ENCODE measurements at regions not wholly inside any gene's neighbourhood (a gene's known extent, or its start where the extent isn't known, plus 50 kb on each side); places are given as distances from the start of the nearest gene placed in this dataset.

GRCh38 chr16:6964679-6965078, 368.0 kb upstream of the RBFOX1 start:
- no peaks in the 10 kb centered on the region for H3K36me3 ChIP-seq (ENCODE audit: insufficient read depth, low read length)
- H3K4me3 ChIP-seq (ENCODE audit: low read length), result no peak overlapping the region
- no peaks in the 10 kb centered on the region for H3K4me1 ChIP-seq (ENCODE audit: insufficient read depth, low read length)
- H3K27me3 ChIP-seq (ENCODE audit: insufficient read depth, low read length), result no peaks in the 10 kb centered on the region
- no peaks in the 10 kb centered on the region for H3K9me3 ChIP-seq (ENCODE audit: low read length)
- H2AFZ ChIP-seq (ENCODE audit: low read depth, low read length), result no peak overlapping the region

GRCh38 chr16:6961704-6962103, 370.9 kb upstream of the RBFOX1 start:
- H3K27me3 ChIP-seq (ENCODE audit: insufficient read depth, low read length), result no peaks in the 10 kb centered on the region
- no peaks in the 10 kb centered on the region for H3K4me1 ChIP-seq (ENCODE audit: insufficient read depth, low read length)
- H2AFZ ChIP-seq (ENCODE audit: low read depth, low read length), result no peak overlapping the region

DNA sequence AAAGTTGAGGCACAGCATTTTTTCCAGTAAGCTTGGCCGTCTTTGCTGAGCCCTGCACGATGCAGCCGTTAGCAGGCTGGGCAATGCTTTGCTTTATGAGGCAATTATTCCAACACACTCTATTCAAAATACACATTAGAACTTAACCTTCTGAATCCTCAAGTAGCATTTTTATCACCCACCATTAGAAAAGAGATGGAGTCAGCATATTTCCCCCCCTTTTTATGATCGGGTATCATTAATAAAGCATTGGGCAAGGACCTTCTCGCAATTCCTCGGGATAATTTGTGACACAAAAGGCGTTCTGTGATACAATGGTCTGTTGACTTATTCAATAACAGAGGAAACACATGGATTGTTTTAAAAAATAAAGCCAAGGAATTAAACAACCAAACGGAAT, 374.5 kb upstream of the RBFOX1 start:
- Histone ChIP-seq H2AFZ (ENCODE audit: low read depth, low read length) (no peak overlapping the region), H3K4me1 (ENCODE audit: insufficient read depth, low read length) (no peaks in the 10 kb centered on the region), H3K27me3 (ENCODE audit: insufficient read depth, low read length) (no peaks in the 10 kb centered on the region), H3K36me3 (ENCODE audit: insufficient read depth, low read length) (no peaks in the 10 kb centered on the region), H3K4me3 (ENCODE audit: low read length) (no peak overlapping the region), H3K9me3 (ENCODE audit: low read length) (no peaks in the 10 kb centered on the region)

More at GRCh38 chr16:6961704-6962103, 370.9 kb upstream of the RBFOX1 start:
- Histone ChIP-seq H3K36me3 (ENCODE audit: insufficient read depth, low read length) (no peaks in the 10 kb centered on the region), H3K9me3 (ENCODE audit: low read length) (no peaks in the 10 kb centered on the region), H3K4me3 (ENCODE audit: low read length) (no peak overlapping the region)

GRCh38 chr16:6957681-6958080, 375.0 kb upstream of the RBFOX1 start:
- Histone ChIP-seq H2AFZ (ENCODE audit: low read depth, low read length) (no peak overlapping the region), H3K4me1 (ENCODE audit: insufficient read depth, low read length) (no peaks in the 10 kb centered on the region), H3K4me3 (ENCODE audit: low read length) (no peak overlapping the region), H3K27me3 (ENCODE audit: insufficient read depth, low read length) (no peaks in the 10 kb centered on the region), H3K36me3 (ENCODE audit: insufficient read depth, low read length) (no peaks in the 10 kb centered on the region), H3K9me3 (ENCODE audit: low read length) (no peaks in the 10 kb centered on the region)

DNA sequence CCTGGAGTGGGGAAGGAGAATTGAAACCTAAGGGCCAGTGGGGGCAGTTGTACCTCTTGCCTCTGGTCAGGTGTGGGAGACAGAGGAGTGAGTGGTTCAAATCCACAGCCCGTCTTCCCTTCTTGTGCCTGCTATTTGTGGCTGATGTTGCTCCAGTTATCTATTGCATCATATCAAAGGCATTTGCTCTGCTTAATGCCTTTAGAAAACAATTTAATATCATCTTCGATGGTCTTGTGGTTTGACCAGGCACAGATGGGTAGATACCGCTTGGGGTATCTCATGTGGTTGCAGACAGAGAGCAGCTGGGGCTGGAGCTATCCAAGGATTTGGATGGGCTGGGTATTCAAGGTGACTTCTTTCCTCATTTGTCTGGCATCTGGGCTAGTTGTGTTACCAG, 376.1 kb upstream of the RBFOX1 start:
- Histone ChIP-seq H3K27me3 (ENCODE audit: insufficient read depth, low read length) (no peaks in the 10 kb centered on the region), H2AFZ (ENCODE audit: low read depth, low read length) (no peak overlapping the region), H3K36me3 (ENCODE audit: insufficient read depth, low read length) (no peaks in the 10 kb centered on the region), H3K9me3 (ENCODE audit: low read length) (no peaks in the 10 kb centered on the region), H3K4me1 (ENCODE audit: insufficient read depth, low read length) (no peaks in the 10 kb centered on the region), H3K4me3 (ENCODE audit: low read length) (no peak overlapping the region)

DNA sequence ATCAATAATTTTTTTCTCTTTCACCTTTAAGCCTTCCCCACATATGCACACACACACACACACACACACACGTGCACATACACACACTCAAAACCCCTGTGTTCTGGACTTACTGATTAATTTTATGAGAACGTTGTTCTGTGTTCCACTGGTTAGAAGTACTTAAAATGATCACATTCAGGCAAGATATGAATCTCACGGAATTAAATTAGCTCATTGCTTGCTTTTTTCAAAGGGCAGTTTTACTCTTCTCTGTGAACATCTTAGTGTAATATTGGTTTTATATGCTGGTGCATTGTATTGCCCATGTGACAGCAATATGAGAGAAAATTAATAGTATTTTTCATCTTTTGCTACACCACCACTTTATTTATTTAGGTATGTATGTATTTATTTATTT, 377.3 kb upstream of the RBFOX1 start:
- Histone ChIP-seq H3K27me3 (ENCODE audit: insufficient read depth, low read length) (no peaks in the 10 kb centered on the region), H2AFZ (ENCODE audit: low read depth, low read length) (no peak overlapping the region), H3K36me3 (ENCODE audit: insufficient read depth, low read length) (no peaks in the 10 kb centered on the region), H3K9me3 (ENCODE audit: low read length) (no peaks in the 10 kb centered on the region), H3K4me1 (ENCODE audit: insufficient read depth, low read length) (no peaks in the 10 kb centered on the region), H3K4me3 (ENCODE audit: low read length) (no peak overlapping the region)

DNA sequence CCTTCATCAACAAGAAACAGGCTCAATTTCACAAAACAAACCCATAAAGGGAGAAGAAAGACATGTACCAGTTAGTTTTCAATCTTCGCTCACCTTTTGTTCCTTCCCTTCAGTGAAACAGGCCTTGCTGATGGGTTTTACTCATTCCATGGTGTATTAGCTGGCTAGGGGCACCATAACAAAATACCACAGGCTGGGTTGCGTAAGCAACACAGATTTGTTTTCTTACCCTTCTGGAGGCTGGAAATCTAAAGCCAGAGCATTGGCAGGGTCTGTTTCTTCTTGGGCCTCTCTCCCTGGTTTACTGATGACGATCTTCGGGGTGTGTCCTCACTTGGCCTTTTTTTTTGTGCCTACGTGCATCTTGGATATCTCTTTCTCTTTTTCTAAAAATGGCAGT, 383.4 kb upstream of the RBFOX1 start:
- Histone ChIP-seq H2AFZ (ENCODE audit: low read depth, low read length) (no peak overlapping the region), H3K27me3 (ENCODE audit: insufficient read depth, low read length) (no peaks in the 10 kb centered on the region), H3K9me3 (ENCODE audit: low read length) (no peaks in the 10 kb centered on the region), H3K36me3 (ENCODE audit: insufficient read depth, low read length) (no peaks in the 10 kb centered on the region), H3K4me3 (ENCODE audit: low read length) (no peak overlapping the region), H3K4me1 (ENCODE audit: insufficient read depth, low read length) (no peaks in the 10 kb centered on the region)

- Histone ChIP-seq H3K36me3 (ENCODE audit: insufficient read depth, low read length) (no peaks in the 10 kb centered on the region), H3K4me1 (ENCODE audit: insufficient read depth, low read length) (no peaks in the 10 kb centered on the region), H3K9me3 (ENCODE audit: low read length) (no peaks in the 10 kb centered on the region), H2AFZ (ENCODE audit: low read depth, low read length) (no peak overlapping the region), H3K4me3 (ENCODE audit: low read length) (no peak overlapping the region), H3K27me3 (ENCODE audit: insufficient read depth, low read length) (no peaks in the 10 kb centered on the region)
Observed at GRCh38 chr16:6947291-6947690, 385.4 kb upstream of the RBFOX1 start.

DNA sequence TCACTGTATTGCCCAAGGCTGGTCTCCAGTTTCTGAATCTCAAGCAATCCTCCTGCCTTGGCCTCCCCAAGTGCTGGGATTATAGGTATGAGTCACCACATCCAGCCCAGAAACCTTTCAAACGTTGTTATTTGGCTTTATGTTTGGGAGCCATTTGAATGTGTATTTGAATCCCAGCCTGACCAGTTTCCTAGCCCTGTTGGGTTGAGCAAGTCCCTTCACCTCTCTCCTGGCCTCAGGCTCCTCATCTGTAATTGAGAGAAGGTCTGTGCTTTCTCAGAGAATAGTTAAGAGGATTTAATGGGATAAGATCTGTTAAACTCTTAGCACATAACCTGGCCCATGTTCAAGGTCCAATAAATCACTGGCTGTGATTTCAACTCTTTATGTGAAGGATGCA, 385.8 kb upstream of the RBFOX1 start:
- H3K27me3 ChIP-seq (ENCODE audit: insufficient read depth, low read length), result no peaks in the 10 kb centered on the region
- H2AFZ ChIP-seq (ENCODE audit: low read depth, low read length), result no peak overlapping the region
- H3K36me3 ChIP-seq (ENCODE audit: insufficient read depth, low read length), result no peaks in the 10 kb centered on the region
- no peak overlapping the region for H3K4me3 ChIP-seq (ENCODE audit: low read length)
- no peaks in the 10 kb centered on the region for H3K4me1 ChIP-seq (ENCODE audit: insufficient read depth, low read length)
- no peaks in the 10 kb centered on the region for H3K9me3 ChIP-seq (ENCODE audit: low read length)

DNA sequence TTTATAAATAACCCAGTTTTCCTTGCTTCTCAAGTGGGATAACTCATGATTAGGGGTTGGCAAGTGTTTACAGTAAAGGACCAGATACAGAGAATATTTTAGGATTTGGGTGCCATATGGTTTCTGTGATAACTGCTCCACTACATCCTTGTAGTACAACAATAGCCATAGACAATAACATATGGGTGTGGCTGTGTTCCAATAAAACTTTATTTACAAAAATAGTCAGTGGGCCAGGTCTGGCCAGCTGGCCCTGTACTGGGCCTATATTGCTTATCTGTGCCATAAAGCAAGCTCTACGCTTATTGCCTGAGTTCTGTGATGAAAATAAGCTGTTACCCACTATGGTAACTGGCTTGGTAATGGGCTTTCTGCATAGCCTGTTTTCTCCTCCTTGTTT, 386.5 kb upstream of the RBFOX1 start:
- Histone ChIP-seq H3K27me3 (ENCODE audit: insufficient read depth, low read length) (no peaks in the 10 kb centered on the region), H3K4me1 (ENCODE audit: insufficient read depth, low read length) (no peaks in the 10 kb centered on the region), H3K36me3 (ENCODE audit: insufficient read depth, low read length) (no peaks in the 10 kb centered on the region), H2AFZ (ENCODE audit: low read depth, low read length) (no peak overlapping the region), H3K4me3 (ENCODE audit: low read length) (no peak overlapping the region), H3K9me3 (ENCODE audit: low read length) (no peaks in the 10 kb centered on the region)

DNA sequence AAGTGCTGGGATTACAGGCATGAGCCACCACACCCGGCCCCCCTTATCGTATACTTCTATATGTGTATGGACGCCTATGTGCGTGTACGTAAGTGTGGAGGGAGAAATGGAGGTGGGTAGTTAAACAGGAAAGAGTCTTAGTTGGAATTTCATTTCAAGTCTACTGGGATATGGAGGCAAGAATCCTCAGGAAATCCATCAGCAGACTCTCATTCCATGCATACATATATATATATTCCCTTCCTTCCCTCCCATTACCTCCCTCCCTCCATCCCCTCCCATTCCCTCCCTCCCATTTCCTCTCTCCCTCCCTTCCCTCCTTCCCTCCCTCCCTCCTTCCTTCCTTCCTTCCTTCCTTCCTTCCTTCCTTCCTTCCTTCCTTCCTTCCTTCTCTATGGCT, 391.7 kb upstream of the RBFOX1 start:
- H3K27me3 ChIP-seq (ENCODE audit: insufficient read depth, low read length), result no peaks in the 10 kb centered on the region
- H3K4me1 ChIP-seq (ENCODE audit: insufficient read depth, low read length), result no peaks in the 10 kb centered on the region
- H2AFZ ChIP-seq (ENCODE audit: low read depth, low read length), result no peak overlapping the region
- no peak overlapping the region for H3K4me3 ChIP-seq (ENCODE audit: low read length)
- H3K9me3 ChIP-seq (ENCODE audit: low read length), result no peaks in the 10 kb centered on the region
- no peaks in the 10 kb centered on the region for H3K36me3 ChIP-seq (ENCODE audit: insufficient read depth, low read length)

DNA sequence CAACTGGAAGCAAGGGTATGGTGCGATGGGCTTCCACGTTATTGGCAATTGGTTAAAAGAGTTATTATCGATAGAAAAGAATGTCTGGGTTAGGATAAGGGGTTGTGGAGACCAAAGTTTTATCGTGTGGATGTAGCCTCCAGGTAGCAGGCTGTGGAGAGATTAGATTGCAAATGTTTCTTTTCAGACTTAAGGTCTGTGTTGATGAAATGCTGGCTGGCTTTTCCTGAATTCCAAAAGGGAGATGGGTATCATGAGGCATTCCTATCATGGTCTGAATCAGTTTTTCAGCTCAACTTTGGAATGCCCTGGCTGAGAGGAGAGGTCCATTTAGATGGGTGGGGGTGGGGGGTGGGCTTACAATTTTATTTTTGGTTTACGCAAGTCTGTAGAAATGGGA, 395.0 kb upstream of the RBFOX1 start:
- Histone ChIP-seq H3K36me3 (ENCODE audit: insufficient read depth, low read length) (no peaks in the 10 kb centered on the region), H3K27me3 (ENCODE audit: insufficient read depth, low read length) (no peaks in the 10 kb centered on the region), H3K4me3 (ENCODE audit: low read length) (no peak overlapping the region), H3K4me1 (ENCODE audit: insufficient read depth, low read length) (no peaks in the 10 kb centered on the region), H2AFZ (ENCODE audit: low read depth, low read length) (no peak overlapping the region), H3K9me3 (ENCODE audit: low read length) (no peaks in the 10 kb centered on the region)

DNA sequence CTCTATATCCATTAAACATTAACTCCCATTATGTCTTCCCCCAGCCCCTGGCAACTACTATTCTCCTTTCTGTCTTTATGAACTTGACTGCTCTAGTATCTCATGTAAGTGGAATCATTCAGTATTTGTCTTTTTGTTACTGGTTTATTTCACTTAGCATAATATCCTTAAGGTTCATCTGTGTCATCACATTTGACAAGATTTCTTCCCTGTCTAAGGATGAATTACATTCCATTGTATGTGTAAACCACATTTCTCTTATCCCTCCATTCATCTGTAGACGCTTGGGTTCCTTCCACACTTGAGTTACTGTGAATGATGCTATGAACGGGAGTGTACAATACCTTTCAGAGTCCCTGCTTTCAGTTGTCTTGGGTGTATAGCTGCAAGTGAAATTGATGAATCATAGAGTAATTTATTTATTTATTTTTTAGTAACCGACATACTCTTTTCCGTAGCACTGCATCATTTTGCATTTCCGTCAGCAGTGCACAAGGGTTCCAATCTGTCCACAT, 399.7 kb upstream of the RBFOX1 start:
- no peaks in the 10 kb centered on the region for H3K36me3 ChIP-seq (ENCODE audit: insufficient read depth, low read length)
- no peaks in the 10 kb centered on the region for H3K4me1 ChIP-seq (ENCODE audit: insufficient read depth, low read length)
- no peak overlapping the region for H2AFZ ChIP-seq (ENCODE audit: low read depth, low read length)
- no peaks in the 10 kb centered on the region for H3K9me3 ChIP-seq (ENCODE audit: low read length)
- H3K27me3 ChIP-seq (ENCODE audit: insufficient read depth, low read length), result no peaks in the 10 kb centered on the region
- H3K4me3 ChIP-seq (ENCODE audit: low read length), result no peak overlapping the region

- no peak overlapping the region for H2AFZ ChIP-seq (ENCODE audit: low read depth, low read length)
- no peaks in the 10 kb centered on the region for H3K27me3 ChIP-seq (ENCODE audit: insufficient read depth, low read length)
- no peaks in the 10 kb centered on the region for H3K9me3 ChIP-seq (ENCODE audit: low read length)
- no peaks in the 10 kb centered on the region for H3K36me3 ChIP-seq (ENCODE audit: insufficient read depth, low read length)
- H3K4me1 ChIP-seq (ENCODE audit: insufficient read depth, low read length), result no peaks in the 10 kb centered on the region
- H3K4me3 ChIP-seq (ENCODE audit: low read length), result no peak overlapping the region
Observed at GRCh38 chr16:6929868-6930267, 402.8 kb upstream of the RBFOX1 start.

Data from neuron (in vitro differentiated cells).